Skeletal muscle cell (primary cell): ENCODE measurements at regions not wholly inside any gene's neighbourhood (a gene's known extent, or its start where the extent isn't known, plus 50 kb on each side); places are given as distances from the start of the nearest gene placed in this dataset.
A peak's percentile ranks its signal among the peaks of the same experiment; 100 is the strongest.

Experiments used
- DNase-seq: peaks from one replicate; pipeline ENCODE4 v3.0.0-alpha.2; 2010; ENCODE audit warnings: low read depth
- H3K4me3 ChIP-seq: 2 replicates; pipeline ENCODE4 v1.5.1; 2011; ENCODE audit warnings: low read depth, mild to moderate bottlenecking, control low read depth, low read length, moderate library complexity

GRCh38 chr5:60402161-60402785, 297.7 kb downstream of the DEPDC1B start:
- no peak for DNase-seq

GRCh38 chr5:60401526-60401925, 298.4 kb downstream of the DEPDC1B start:
- DNase-seq, result no peak
- no peak overlapping the region for H3K4me3 ChIP-seq

More at GRCh38 chr5:60402161-60402785, 297.7 kb downstream of the DEPDC1B start:
- no peak overlapping the region for H3K4me3 ChIP-seq

- DNase-seq, result no peak
- H3K4me3 ChIP-seq, result no peak overlapping the region
Observed at GRCh38 chr5:60399507-60399906, 300.5 kb downstream of the DEPDC1B start.

GRCh38 chr5:60395712-60396329, 304.1 kb downstream of the DEPDC1B start:
- no peak overlapping the region for H3K4me3 ChIP-seq
- no peak for DNase-seq

GRCh38 chr5:60387051-60387440, 312.9 kb downstream of the DEPDC1B start:
- no peak overlapping the region for H3K4me3 ChIP-seq
- no peak for DNase-seq

- no peak overlapping the region for H3K4me3 ChIP-seq
- no peak for DNase-seq
Observed at GRCh38 chr5:60386436-60387050, 313.4 kb downstream of the DEPDC1B start.

GRCh38 chr5:60382716-60383115, 317.2 kb downstream of the DEPDC1B start:
- no peak for DNase-seq
- H3K4me3 ChIP-seq, result no peak overlapping the region

GRCh38 chr5:60379907-60380306, 320.1 kb downstream of the DEPDC1B start:
- no peak overlapping the region for H3K4me3 ChIP-seq
- DNase-seq, result no peak

- no peak overlapping the region for H3K4me3 ChIP-seq
- peak; percentile 8 for DNase-seq
Observed at GRCh38 chr5:60377826-60378225, 322.1 kb downstream of the DEPDC1B start.

GRCh38 chr5:60376860-60377259, 323.1 kb downstream of the DEPDC1B start:
- DNase-seq, result no peak
- no peak overlapping the region for H3K4me3 ChIP-seq

- no peak for DNase-seq
- no peak overlapping the region for H3K4me3 ChIP-seq
Observed at GRCh38 chr5:60374409-60374808, 325.6 kb downstream of the DEPDC1B start.

- DNase-seq, result no peak
- H3K4me3 ChIP-seq, result no peak overlapping the region
Observed at GRCh38 chr5:60372786-60373185, 327.2 kb downstream of the DEPDC1B start.

GRCh38 chr5:60371065-60371464, 328.9 kb downstream of the DEPDC1B start:
- no peak for DNase-seq
- no peak overlapping the region for H3K4me3 ChIP-seq

GRCh38 chr5:60370508-60370907, 329.5 kb downstream of the DEPDC1B start:
- no peak for DNase-seq
- H3K4me3 ChIP-seq, result no peak overlapping the region

GRCh38 chr5:60369391-60369790, 330.6 kb downstream of the DEPDC1B start:
- DNase-seq, result no peak
- H3K4me3 ChIP-seq, result no peak overlapping the region

- H3K4me3 ChIP-seq, result no peak overlapping the region
- no peak for DNase-seq
Observed at GRCh38 chr5:60368100-60368499, 331.9 kb downstream of the DEPDC1B start.

GRCh38 chr5:60366489-60366888, 333.5 kb downstream of the DEPDC1B start:
- no peak overlapping the region for H3K4me3 ChIP-seq
- DNase-seq, result no peak

- no peak overlapping the region for H3K4me3 ChIP-seq
- DNase-seq, result no peak
Observed at GRCh38 chr5:60365001-60365400, 335.0 kb downstream of the DEPDC1B start.

- no peak overlapping the region for H3K4me3 ChIP-seq
- DNase-seq, result peak; percentile 46
Observed at GRCh38 chr5:60362158-60362557, 337.8 kb downstream of the DEPDC1B start.

GRCh38 chr5:60360355-60360754, 339.6 kb downstream of the DEPDC1B start:
- no peak for DNase-seq
- H3K4me3 ChIP-seq, result no peak overlapping the region

GRCh38 chr5:60357302-60357701, 342.7 kb downstream of the DEPDC1B start:
- no peak overlapping the region for H3K4me3 ChIP-seq
- DNase-seq, result no peak
